ENCODE measurements at regions not wholly inside any gene's neighbourhood (a gene's known extent, or its start where the extent isn't known, plus 50 kb on each side); places are given as distances from the start of the nearest gene placed in this dataset.

- Histone ChIP-seq H3K27me3 (no peaks in the 10 kb centered on the region), H3K9me3 (no peaks in the 10 kb centered on the region), H3K27ac (no peak overlapping the region), H3K4me3 (no peak overlapping the region), H3K4me1 (no peaks in the 10 kb centered on the region), H3K36me3 (no peaks in the 10 kb centered on the region)
- ATAC-seq (no peak), DNase-seq (no peak)
- intact Hi-C loops (cut with DNase I), result no loop called here
- TF ChIP-seq CTCF (IDR thresholded peaks at IDR 0.05), result no peak
Observed at GRCh38 chr2:140057928-140058327, 1277.7 kb upstream of the NXPH2 start.

- TF ChIP-seq CTCF (IDR thresholded peaks at IDR 0.05), result no peak
- ATAC-seq (no peak), DNase-seq (no peak)
- peaks cover 0 to 13% of the 10 kb centered on the region in 2 donors for H3K9me3 ChIP-seq
- H3K4me1 ChIP-seq, result no peaks in the 10 kb centered on the region
- no peaks in the 10 kb centered on the region for H3K36me3 ChIP-seq
- intact Hi-C loops (cut with DNase I), result no loop called here
- no peaks in the 10 kb centered on the region for H3K27me3 ChIP-seq
- no peak overlapping the region for H3K27ac ChIP-seq
- H3K4me3 ChIP-seq, result no peak overlapping the region
Observed at GRCh38 chr2:140041811-140042210, 1261.6 kb upstream of the NXPH2 start.

- Histone ChIP-seq H3K27ac (no peak overlapping the region), H3K27me3 (no peaks in the 10 kb centered on the region), H3K36me3 (no peaks in the 10 kb centered on the region), H3K4me3 (no peak overlapping the region), H3K9me3 (peaks cover 0 to 13% of the 10 kb centered on the region in 2 donors), H3K4me1 (no peaks in the 10 kb centered on the region)
- intact Hi-C loops (cut with DNase I), result no loop called here
- TF ChIP-seq CTCF (IDR thresholded peaks at IDR 0.05), result no peak
- no peak for DNase-seq
- no peak for ATAC-seq
Observed at GRCh38 chr2:140041239-140041638, 1261.0 kb upstream of the NXPH2 start.

GRCh38 chr2:140033638-140034037 lies 1253.4 kb upstream of the NXPH2 start:
- Histone ChIP-seq H3K27ac (no peak overlapping the region), H3K27me3 (no peaks in the 10 kb centered on the region), H3K4me3 (no peak overlapping the region), H3K36me3 (no peaks in the 10 kb centered on the region), H3K4me1 (no peaks in the 10 kb centered on the region), H3K9me3 (peaks cover 0 to 14% of the 10 kb centered on the region in 2 donors)
- ATAC-seq, result no peak
- no peak for DNase-seq
- intact Hi-C loops (cut with DNase I), result no loop called here
- no peak for TF ChIP-seq CTCF (IDR thresholded peaks at IDR 0.05)

GRCh38 chr2:140027966-140028365 lies 1247.8 kb upstream of the NXPH2 start:
- DNase-seq (peak in 2 of 4 donors; percentile 37 to 39), ATAC-seq (no peak)
- H3K27me3 ChIP-seq, result no peaks in the 10 kb centered on the region
- no peak overlapping the region for H3K4me3 ChIP-seq
- H3K27ac ChIP-seq, result no peak overlapping the region
- no peaks in the 10 kb centered on the region for H3K36me3 ChIP-seq
- TF ChIP-seq CTCF (IDR thresholded peaks at IDR 0.05), result no peak
- intact Hi-C loops (cut with DNase I), result no loop called here
- H3K9me3 ChIP-seq, result no peaks in the 10 kb centered on the region
- no peaks in the 10 kb centered on the region for H3K4me1 ChIP-seq
